HUES64 (cell line): ENCODE measurements at regions not wholly inside any gene's neighbourhood (a gene's known extent, or its start where the extent isn't known, plus 50 kb on each side); places are given as distances from the start of the nearest gene placed in this dataset.
"Not testable (repeated sequence)": the region's sequence is repeated elsewhere in the genome, so short reads cannot be mapped to it uniquely, and the experiment has no call there.

ENCODE experiments used
- H3K27ac ChIP-seq: 2 replicates; pipeline ENCODE4 v1.7.0; 2013; ENCODE audit warnings: low read depth, low read length, inconsistent platforms
- H3K27me3 ChIP-seq: 2 replicates; pipeline ENCODE4 v1.6.1; 2013; ENCODE audit warnings: mild to moderate bottlenecking, low read length; ENCODE audit not compliant: insufficient read depth
- H3K36me3 ChIP-seq: 2 replicates; pipeline ENCODE4 v1.6.1; 2013; ENCODE audit warnings: mild to moderate bottlenecking, low read length; ENCODE audit not compliant: insufficient read depth
- H3K4me1 ChIP-seq: 2 replicates; pipeline ENCODE4 v1.6.1; 2013; ENCODE audit warnings: mild to moderate bottlenecking, low read length, moderate library complexity; ENCODE audit not compliant: insufficient read depth
- H3K4me3 ChIP-seq: 2 replicates; pipeline ENCODE4 v1.5.1; 2013; ENCODE audit warnings: mild to moderate bottlenecking, low read length, moderate library complexity
- H3K9ac ChIP-seq: 2 replicates; pipeline ENCODE4 v1.6.1; 2013; ENCODE audit warnings: mild to moderate bottlenecking, low read depth, low read length
- H3K9me3 ChIP-seq: 2 replicates; pipeline ENCODE4 v1.6.1; 2013; ENCODE audit warnings: low read depth, low read length; ENCODE audit not compliant: insufficient read depth
- WGBS: fragments of 150-250, 120-280 bp; methylation state at CpG from one replicate; pipeline ENCODE4 v1.1.7; 2013; ENCODE audit warnings: missing lambda C conversion rate; 5-methylcytosine and 5-hydroxymethylcytosine counted together

DNA sequence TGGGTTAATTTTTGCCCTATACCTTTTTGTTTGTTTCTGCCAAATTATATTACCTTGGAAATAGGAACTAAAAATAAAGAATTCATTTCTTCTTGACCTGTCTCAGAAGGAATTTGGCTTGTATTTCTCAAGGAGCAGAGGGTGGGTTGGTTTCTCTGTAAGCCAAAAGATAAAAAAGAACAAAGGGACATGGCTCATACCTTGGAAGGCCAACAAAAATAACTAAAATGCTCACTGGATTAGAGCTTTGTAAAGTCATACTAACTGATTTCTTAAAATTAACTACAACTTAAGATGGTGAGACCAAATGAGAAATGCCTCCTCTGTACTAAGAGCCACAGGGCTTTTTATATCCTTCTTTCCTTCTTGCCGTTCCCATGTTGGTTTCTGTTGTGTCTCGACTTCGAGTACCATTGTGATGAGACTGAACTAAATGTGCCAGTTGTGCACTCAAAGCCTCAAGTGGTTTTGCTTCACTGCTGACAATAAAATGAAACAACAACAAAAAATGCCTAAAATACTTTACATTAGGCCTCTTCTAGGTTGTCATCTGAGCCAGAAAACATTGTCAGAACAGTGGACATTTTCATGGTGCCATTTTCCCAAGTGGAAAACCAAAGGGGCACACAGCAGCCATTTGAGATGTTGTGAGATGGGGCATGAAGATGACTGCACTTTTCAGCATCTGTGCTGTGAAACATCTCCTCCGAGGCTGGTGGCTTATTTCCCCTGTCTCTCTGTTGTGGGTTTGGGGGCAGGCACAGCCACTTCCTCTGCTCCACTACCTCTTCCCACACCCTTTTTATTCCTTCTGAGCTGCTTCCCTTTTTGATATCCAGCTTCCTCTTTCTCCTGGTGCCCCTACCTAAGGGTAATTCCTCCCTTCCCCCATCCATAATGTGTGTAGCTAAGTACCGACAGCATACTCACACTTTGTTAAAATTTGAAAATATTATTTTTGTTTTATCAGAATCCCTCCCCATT lies 51.8 kb upstream of the AGR3 start:
- Histone ChIP-seq H3K9ac (no peak overlapping the region), H3K27ac (no peak overlapping the region), H3K9me3 (no peaks in the 10 kb centered on the region), H3K36me3 (no peaks in the 10 kb centered on the region), H3K27me3 (no peaks in the 10 kb centered on the region), H3K4me3 (no peak overlapping the region), H3K4me1 (no peaks in the 10 kb centered on the region)
- 95% methylated on average over 4 of the region's 5 CpGs for WGBS

- H3K4me1 ChIP-seq, result no peaks in the 10 kb centered on the region
- no peak overlapping the region for H3K27ac ChIP-seq
- H3K9ac ChIP-seq, result no peak overlapping the region
- WGBS, result 90% methylated on average over 5 of the region's 6 CpGs
- no peaks in the 10 kb centered on the region for H3K9me3 ChIP-seq
- no peaks in the 10 kb centered on the region for H3K36me3 ChIP-seq
- no peaks in the 10 kb centered on the region for H3K27me3 ChIP-seq
- H3K4me3 ChIP-seq, result no peak overlapping the region
These were observed 53.0 kb upstream of the AGR3 start for GRCh38 chr7:16934722-16935340.

GRCh38 chr7:16935341-16935735 lies 53.6 kb upstream of the AGR3 start:
- Histone ChIP-seq H3K9me3 (no peaks in the 10 kb centered on the region), H3K27me3 (no peaks in the 10 kb centered on the region), H3K27ac (no peak overlapping the region), H3K4me1 (no peaks in the 10 kb centered on the region), H3K4me3 (no peak overlapping the region), H3K9ac (no peak overlapping the region), H3K36me3 (no peaks in the 10 kb centered on the region)
- no CpG with 5 or more reads among the region's 1 CpG for WGBS

DNA sequence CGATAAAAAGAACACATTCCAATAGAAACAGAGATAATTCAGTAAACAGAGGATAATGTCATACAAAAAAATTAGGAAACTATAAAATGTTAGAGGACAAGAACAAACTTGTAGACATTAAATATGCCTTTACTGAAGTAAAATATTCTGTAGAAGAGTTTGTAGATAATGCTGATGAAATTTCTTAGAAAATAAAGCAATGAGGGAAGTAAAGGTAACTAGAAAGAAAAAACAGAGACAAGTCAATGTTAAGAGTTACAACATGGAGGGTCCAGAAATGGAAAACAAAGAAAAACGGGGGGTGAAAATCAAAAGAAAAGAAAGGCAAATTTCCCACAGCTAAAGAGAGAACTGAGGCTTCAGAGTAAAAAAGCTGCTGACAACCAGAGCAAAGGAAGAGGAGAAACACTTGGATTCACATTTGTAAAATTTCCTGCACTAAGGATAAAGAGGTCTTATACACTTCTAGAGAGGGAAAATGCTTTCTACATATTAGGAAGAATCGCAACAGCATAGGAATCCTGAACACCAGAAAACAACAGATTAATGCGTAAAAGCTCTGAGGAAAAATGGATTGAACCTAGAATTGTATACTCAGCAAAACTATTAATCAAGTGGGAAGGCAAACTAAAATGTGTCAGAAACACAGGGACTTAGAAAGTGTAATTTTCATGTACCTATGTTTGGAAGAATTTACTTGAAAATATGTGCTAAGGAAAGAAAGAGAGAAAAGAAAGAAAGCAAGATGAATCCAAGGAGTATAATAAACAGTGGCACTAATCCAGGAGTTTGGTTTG lies 55.0 kb upstream of the AGR3 start:
- 98% methylated on average over 2 of the region's 4 CpGs for WGBS
- H3K9ac ChIP-seq, result no peak overlapping the region
- H3K27ac ChIP-seq, result no peak overlapping the region
- no peaks in the 10 kb centered on the region for H3K4me1 ChIP-seq
- H3K4me3 ChIP-seq, result no peak overlapping the region
- no peaks in the 10 kb centered on the region for H3K27me3 ChIP-seq
- no peaks in the 10 kb centered on the region for H3K36me3 ChIP-seq
- H3K9me3 ChIP-seq, result peaks cover 2% of the 10 kb centered on the region; the same call in 1 of the 2 replicates

DNA sequence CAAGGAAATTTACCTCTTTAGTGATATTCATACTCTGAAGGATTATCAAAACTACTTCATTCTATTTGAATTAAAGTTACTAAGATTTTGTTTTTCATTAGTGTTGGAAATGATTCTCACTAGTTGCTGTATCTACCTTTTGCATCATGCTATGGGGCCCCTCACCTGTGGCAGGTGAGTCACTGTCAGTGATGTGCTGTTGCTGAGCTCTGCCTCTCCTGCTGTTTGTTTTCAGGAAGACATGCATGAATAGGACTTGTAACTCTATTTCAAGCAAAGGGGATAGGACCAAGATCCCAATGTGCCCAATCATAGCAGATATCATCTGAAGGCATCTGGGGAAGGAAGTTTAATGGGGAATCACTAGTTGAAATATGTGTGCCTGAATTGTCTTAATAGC lies 57.4 kb upstream of the AGR3 start:
- peaks cover 19% of the 10 kb centered on the region for H3K9me3 ChIP-seq
- no peak overlapping the region for H3K4me3 ChIP-seq
- H3K27me3 ChIP-seq, result no peaks in the 10 kb centered on the region
- no peaks in the 10 kb centered on the region for H3K4me1 ChIP-seq
- no peaks in the 10 kb centered on the region for H3K36me3 ChIP-seq
- no peak overlapping the region for H3K9ac ChIP-seq
- H3K27ac ChIP-seq, result no peak overlapping the region

DNA sequence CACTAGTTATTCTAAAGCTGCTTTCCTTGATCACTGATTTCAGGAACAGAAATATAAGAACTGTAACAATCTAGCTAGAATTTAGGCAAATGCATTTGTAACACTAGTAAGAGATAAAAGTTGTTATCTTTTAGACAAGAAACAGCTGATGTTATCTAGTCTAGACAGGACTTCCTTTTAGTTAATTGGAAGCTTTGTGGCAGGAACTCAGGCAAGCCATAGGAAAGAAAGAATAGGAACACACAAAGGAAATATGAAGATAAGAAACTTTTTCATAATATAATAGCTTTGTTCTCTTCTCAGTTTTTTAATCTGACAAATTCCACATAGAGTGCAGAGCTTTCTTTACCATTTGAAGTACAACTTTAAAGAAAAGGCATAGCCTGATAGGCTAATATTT lies 59.0 kb upstream of the AGR3 start:
- Histone ChIP-seq H3K27ac (no peak overlapping the region), H3K4me1 (no peaks in the 10 kb centered on the region), H3K36me3 (no peaks in the 10 kb centered on the region)

GRCh38 chr7:16942929-16943509 lies 61.2 kb upstream of the AGR3 start:
- no peaks in the 10 kb centered on the region for H3K4me1 ChIP-seq
- no peaks in the 10 kb centered on the region for H3K36me3 ChIP-seq
- H3K27me3 ChIP-seq, result no peaks in the 10 kb centered on the region
- peaks cover 36% of the 10 kb centered on the region for H3K9me3 ChIP-seq
- H3K9ac ChIP-seq, result no peak overlapping the region
- 92% methylated on average over 21 of the region's 21 CpGs for WGBS
- H3K27ac ChIP-seq, result no peak overlapping the region
- no peak overlapping the region for H3K4me3 ChIP-seq

More for the DNA sequence above, 59.0 kb upstream of the AGR3 start:
- no peak overlapping the region for H3K9ac ChIP-seq
- H3K9me3 ChIP-seq, result peaks cover 22% of the 10 kb centered on the region
- H3K27me3 ChIP-seq, result no peaks in the 10 kb centered on the region
- H3K4me3 ChIP-seq, result no peak overlapping the region

- WGBS, result 91% methylated on average over 1 of the region's 1 CpG
- H3K27ac ChIP-seq, result no peak overlapping the region
- H3K9me3 ChIP-seq, result peaks cover 46% of the 10 kb centered on the region
- H3K36me3 ChIP-seq, result no peaks in the 10 kb centered on the region
- no peak overlapping the region for H3K4me3 ChIP-seq
- no peaks in the 10 kb centered on the region for H3K4me1 ChIP-seq
- H3K9ac ChIP-seq, result no peak overlapping the region
- H3K27me3 ChIP-seq, result no peaks in the 10 kb centered on the region
These were observed 63.2 kb upstream of the AGR3 start for GRCh38 chr7:16944936-16945335.

DNA sequence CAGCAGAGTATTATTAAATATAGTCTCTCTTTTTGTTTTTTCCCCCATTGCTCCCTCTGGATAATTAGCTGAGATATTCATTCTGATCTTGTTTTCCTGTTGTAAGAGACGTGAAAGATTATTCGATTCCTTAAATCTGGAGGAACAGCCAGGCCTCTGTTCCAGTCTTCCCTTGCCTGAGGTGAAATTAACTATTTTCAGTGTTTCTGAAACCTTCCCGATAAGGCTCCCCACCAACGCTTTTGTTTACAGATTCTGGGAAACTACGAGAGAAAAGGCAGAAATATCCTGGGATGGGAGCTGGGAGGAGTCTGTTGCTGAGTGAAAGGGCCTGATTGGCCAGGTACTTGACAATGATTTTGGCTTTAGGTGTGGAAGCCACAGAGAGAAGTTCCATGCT lies 63.6 kb upstream of the AGR3 start:
- WGBS, result 96% methylated on average over 5 of the region's 5 CpGs
- peaks cover 47% of the 10 kb centered on the region for H3K9me3 ChIP-seq
- no peak overlapping the region for H3K9ac ChIP-seq
- H3K4me1 ChIP-seq, result no peaks in the 10 kb centered on the region
- no peaks in the 10 kb centered on the region; the same call in 1 of the 2 replicates for H3K36me3 ChIP-seq
- no peaks in the 10 kb centered on the region for H3K27me3 ChIP-seq
- no peak overlapping the region for H3K4me3 ChIP-seq
- H3K27ac ChIP-seq, result no peak overlapping the region

DNA sequence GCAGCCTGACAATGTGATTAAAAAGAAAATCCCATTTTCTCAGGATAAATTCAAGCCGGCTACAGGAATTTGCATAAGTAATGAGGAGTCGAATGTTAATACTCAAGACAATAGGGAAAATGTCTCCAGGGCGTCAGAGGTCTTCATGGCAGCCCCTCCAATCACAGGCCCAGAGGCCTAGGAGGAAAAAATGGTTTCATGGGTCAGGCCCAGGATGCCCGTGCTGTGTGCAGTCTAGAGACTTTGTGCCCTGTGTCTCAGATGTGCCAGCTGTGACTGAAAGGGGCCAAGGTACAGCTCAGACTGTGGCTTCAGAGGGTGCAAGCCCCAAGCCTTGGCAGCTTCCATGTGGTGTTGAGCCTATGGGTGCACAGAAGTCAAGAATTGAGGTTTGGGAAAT lies 66.3 kb upstream of the AGR3 start:
- not testable (repeated sequence) for H3K4me1 ChIP-seq, H3K27ac ChIP-seq, H3K4me3 ChIP-seq, H3K36me3 ChIP-seq, H3K9ac ChIP-seq, H3K27me3 ChIP-seq
- H3K9me3 ChIP-seq, result peaks cover 35% of the 10 kb centered on the region
- 93% methylated on average over 4 of the region's 4 CpGs for WGBS
